LNCAP (cell line): ENCODE measurements at regions not wholly inside any gene's neighbourhood (a gene's known extent, or its start where the extent isn't known, plus 50 kb on each side); places are given as distances from the start of the nearest gene placed in this dataset.

ENCODE experiments used
- CTCF ChIP-seq: fragments of 450-650 bp; IDR thresholded peaks from 2 replicates; pipeline ENCODE4 v1.5.1; 2017; ENCODE audit warnings: mild to moderate bottlenecking

- no peak for TF ChIP-seq CTCF
Measured at GRCh38 chr11:37929100-37929653, 1331.1 kb upstream of the RAG2 start.

DNA sequence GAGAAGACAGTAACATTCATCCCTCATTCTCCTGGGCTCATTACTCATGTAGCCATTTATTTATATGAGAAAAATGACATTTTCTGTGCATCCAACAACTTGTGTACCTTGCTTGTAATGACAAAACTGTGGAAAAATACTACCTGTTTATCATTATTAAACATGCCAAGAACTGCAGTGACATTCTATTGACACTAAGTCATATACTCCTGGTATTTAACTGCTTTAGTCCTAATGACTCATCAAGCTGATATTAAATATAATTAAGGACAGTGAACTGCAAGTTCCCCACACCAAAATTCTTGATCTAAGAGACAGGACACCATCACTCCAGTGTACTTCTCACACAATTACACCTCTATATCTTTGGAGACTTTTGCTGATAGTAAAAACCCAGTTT is 1328.7 kb upstream of the RAG2 start:
- TF ChIP-seq CTCF = no peak

- TF ChIP-seq CTCF = no peak
Measured at GRCh38 chr11:37916331-37916730, 1318.3 kb upstream of the RAG2 start.

DNA sequence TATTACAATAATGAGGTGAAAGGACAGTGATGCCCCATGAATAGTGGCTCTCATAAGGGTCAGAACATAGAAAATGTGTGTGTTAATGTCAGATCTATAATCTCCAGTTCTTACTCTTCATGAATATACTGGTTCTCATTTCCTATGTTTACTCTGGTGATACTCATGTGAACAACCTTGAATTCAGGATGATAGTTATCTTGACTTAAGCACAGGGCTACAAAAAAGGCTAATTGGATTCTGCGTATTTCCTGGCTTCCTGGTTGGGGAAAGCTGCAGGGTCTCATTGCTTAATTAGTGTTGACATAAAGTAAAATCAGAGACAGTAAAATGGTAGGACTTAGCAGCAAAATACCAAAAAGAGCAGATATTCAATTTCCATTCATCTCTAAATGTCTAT is 1316.8 kb upstream of the RAG2 start:
- no peak for TF ChIP-seq CTCF

DNA sequence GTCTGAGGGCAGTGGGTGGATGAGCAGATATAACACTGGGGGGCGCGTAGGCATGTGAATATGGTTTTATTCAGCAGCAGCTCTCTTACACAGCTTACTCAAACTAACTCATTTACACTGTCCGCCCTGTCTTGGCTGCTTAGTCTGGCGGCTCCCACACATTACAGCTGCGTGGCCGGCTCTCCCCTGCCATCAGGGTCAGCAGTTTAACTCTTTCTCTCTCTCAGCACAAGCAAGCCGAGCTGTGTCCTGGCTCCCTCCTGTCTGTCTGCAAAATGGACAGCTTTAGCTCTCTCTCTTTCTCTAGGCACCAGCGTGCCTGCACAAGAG is 1310.1 kb upstream of the RAG2 start:
- no peak for TF ChIP-seq CTCF

GRCh38 chr11:37907436-37908218 is 1309.6 kb upstream of the RAG2 start:
- no peak for TF ChIP-seq CTCF

GRCh38 chr11:37905707-37906417 is 1307.8 kb upstream of the RAG2 start:
- TF ChIP-seq CTCF = no peak
